Gastroesophageal sphincter (tissue), 3 donors: ENCODE measurements at regions not wholly inside any gene's neighbourhood (a gene's known extent, or its start where the extent isn't known, plus 50 kb on each side); places are given as distances from the start of the nearest gene placed in this dataset.

Experiments
- EP300 ChIP-seq: sonication (generic); formaldehyde crosslinking; IDR thresholded peaks from one replicate; pipeline ENCODE4 v1.6.1; 2017; ENCODE audit warnings: antibody characterized with exemption, mild to moderate bottlenecking
- POLR2A ChIP-seq, 2 donors: fragments of 450-650 bp; IDR thresholded peaks; one replicate each; pipeline ENCODE4 v1.6.1; 2017; ENCODE audit warnings: antibody characterized with exemption in 2 of 2, mild to moderate bottlenecking in 2 of 2, moderate library complexity in 1 of 2
- POLR2AphosphoS5 ChIP-seq: sonication (generic); formaldehyde crosslinking; IDR thresholded peaks from one replicate; pipeline ENCODE4 v1.6.1; 2017; ENCODE audit warnings: antibody characterized with exemption
- TF ChIP-seq, protein P1 (sequence below), 4 experiments: fragments of 200-600 bp in 2 of 4; fragments of 450-650 bp in 2 of 4; sonication (generic) in 1 of 4; IDR thresholded peaks; one replicate each; pipeline ENCODE4 v1.5.1; 2017 to 2019; ENCODE audit warnings: antibody characterized with exemption in 4 of 4, mild to moderate bottlenecking in 2 of 4, moderate library complexity in 2 of 4

DNA sequence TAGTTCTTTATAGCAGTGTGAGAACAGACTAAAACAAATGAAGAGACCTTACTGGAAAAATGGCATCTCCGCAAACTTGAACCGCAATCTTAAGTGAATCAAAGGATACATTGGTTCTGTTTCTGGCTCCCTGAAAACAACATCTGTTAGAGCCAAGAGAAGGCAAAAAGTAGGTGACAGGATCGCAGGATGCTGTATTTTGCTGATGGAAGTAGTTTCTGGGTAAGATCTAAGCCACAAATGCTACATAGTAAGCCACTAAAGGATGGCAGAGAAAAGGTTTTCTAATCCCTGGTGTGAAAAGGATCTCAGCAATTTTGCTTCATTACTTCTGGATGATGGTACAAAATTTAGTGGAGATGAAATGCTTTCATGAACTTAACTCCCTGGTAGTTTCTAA is 63.3 kb upstream of the HTR4 start:
- TF ChIP-seq POLR2A (IDR thresholded peaks at IDR 0.05): no peak
- TF ChIP-seq, protein P1, sequence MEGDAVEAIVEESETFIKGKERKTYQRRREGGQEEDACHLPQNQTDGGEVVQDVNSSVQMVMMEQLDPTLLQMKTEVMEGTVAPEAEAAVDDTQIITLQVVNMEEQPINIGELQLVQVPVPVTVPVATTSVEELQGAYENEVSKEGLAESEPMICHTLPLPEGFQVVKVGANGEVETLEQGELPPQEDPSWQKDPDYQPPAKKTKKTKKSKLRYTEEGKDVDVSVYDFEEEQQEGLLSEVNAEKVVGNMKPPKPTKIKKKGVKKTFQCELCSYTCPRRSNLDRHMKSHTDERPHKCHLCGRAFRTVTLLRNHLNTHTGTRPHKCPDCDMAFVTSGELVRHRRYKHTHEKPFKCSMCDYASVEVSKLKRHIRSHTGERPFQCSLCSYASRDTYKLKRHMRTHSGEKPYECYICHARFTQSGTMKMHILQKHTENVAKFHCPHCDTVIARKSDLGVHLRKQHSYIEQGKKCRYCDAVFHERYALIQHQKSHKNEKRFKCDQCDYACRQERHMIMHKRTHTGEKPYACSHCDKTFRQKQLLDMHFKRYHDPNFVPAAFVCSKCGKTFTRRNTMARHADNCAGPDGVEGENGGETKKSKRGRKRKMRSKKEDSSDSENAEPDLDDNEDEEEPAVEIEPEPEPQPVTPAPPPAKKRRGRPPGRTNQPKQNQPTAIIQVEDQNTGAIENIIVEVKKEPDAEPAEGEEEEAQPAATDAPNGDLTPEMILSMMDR (IDR thresholded peaks at IDR 0.05): no peak
- no peak for TF ChIP-seq POLR2AphosphoS5
- no peak for TF ChIP-seq EP300
